ENCODE measurements at regions not wholly inside any gene's neighbourhood (a gene's known extent, or its start where the extent isn't known, plus 50 kb on each side); places are given as distances from the start of the nearest gene placed in this dataset.

DNA sequence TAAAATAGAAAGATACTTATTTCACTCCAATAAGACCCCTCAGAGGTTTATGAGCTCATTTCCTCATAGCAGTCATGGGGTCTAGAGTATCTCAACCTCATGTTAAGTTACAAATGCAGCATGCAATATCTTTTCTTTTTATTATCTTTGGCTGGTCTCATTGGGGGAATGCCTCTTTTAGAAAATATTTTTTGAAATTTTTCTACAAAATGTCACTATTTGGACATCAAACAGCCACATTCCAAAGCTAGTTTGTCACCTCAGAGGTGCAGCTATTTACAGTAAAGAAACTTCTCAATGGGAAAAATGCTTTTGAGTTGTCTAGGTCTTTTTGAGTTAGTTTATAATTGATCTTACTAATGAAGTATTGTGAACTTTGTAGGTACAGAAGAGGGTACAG is 370.7 kb upstream of the LRATD1 start:
- TF ChIP-seq HOXA7 (CRISPR knock-in tag; IDR thresholded peaks at IDR 0.05; ENCODE audit: borderline replicate concordance), result no peak
- TF ChIP-seq, protein P1, sequence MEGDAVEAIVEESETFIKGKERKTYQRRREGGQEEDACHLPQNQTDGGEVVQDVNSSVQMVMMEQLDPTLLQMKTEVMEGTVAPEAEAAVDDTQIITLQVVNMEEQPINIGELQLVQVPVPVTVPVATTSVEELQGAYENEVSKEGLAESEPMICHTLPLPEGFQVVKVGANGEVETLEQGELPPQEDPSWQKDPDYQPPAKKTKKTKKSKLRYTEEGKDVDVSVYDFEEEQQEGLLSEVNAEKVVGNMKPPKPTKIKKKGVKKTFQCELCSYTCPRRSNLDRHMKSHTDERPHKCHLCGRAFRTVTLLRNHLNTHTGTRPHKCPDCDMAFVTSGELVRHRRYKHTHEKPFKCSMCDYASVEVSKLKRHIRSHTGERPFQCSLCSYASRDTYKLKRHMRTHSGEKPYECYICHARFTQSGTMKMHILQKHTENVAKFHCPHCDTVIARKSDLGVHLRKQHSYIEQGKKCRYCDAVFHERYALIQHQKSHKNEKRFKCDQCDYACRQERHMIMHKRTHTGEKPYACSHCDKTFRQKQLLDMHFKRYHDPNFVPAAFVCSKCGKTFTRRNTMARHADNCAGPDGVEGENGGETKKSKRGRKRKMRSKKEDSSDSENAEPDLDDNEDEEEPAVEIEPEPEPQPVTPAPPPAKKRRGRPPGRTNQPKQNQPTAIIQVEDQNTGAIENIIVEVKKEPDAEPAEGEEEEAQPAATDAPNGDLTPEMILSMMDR (tag by site-specific recombination; IDR thresholded peaks at IDR 0.05), result no peak
- no peak for TF ChIP-seq ZNF571 (tag by site-specific recombination; IDR thresholded peaks at IDR 0.05)
- TF ChIP-seq ZNF785 (tag by site-specific recombination; IDR thresholded peaks at IDR 0.05), result no peak
- TF ChIP-seq, protein P2, sequence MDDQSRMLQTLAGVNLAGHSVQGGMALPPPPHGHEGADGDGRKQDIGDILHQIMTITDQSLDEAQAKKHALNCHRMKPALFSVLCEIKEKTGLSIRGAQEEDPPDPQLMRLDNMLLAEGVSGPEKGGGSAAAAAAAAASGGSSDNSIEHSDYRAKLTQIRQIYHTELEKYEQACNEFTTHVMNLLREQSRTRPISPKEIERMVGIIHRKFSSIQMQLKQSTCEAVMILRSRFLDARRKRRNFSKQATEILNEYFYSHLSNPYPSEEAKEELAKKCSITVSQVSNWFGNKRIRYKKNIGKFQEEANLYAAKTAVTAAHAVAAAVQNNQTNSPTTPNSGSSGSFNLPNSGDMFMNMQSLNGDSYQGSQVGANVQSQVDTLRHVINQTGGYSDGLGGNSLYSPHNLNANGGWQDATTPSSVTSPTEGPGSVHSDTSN (CRISPR knock-in tag; IDR thresholded peaks at IDR 0.05), result no peak
- TF ChIP-seq, protein P3, sequence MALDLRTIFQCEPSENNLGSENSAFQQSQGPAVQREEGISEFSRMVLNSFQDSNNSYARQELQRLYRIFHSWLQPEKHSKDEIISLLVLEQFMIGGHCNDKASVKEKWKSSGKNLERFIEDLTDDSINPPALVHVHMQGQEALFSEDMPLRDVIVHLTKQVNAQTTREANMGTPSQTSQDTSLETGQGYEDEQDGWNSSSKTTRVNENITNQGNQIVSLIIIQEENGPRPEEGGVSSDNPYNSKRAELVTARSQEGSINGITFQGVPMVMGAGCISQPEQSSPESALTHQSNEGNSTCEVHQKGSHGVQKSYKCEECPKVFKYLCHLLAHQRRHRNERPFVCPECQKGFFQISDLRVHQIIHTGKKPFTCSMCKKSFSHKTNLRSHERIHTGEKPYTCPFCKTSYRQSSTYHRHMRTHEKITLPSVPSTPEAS (tag by site-specific recombination; IDR thresholded peaks at IDR 0.05), result no peak
- TF ChIP-seq ZNF354C (tag by site-specific recombination; IDR thresholded peaks at IDR 0.05; ENCODE audit: borderline replicate concordance, low read depth), result no peak
- no peak for TF ChIP-seq BCL11A (tag by site-specific recombination; IDR thresholded peaks at IDR 0.05; ENCODE audit: low read depth)
